Right lobe of liver (tissue), 4 donors: ENCODE measurements at regions not wholly inside any gene's neighbourhood (a gene's known extent, or its start where the extent isn't known, plus 50 kb on each side); places are given as distances from the start of the nearest gene placed in this dataset.

ENCODE experiments used
- CTCF ChIP-seq, 4 donors: fragments of 200-600 bp in 3 of 4; fragments of 450-650 bp in 1 of 4; IDR thresholded peaks; one replicate each; pipeline versions ENCODE4 v1.5.1 to v1.8.0; 2016 to 2022; ENCODE audit warnings: antibody characterized with exemption in 4 of 4, mild to moderate bottlenecking in 2 of 4
- POLR2A ChIP-seq: fragments of 450-650 bp; IDR thresholded peaks from one replicate; pipeline ENCODE4 v1.6.1; 2017; ENCODE audit warnings: antibody characterized with exemption, mild to moderate bottlenecking
- donor health status: DM: no; HTN: no; CAD: no.
- donor health status: DM: no; HTN: no; CAD: no.
- donor health status: DM: no; HTN: yes; CAD: no.

- TF ChIP-seq CTCF (IDR thresholded peaks at IDR 0.05): no peak
- TF ChIP-seq POLR2A: no peak
Observed at GRCh38 chr3:109819734-109820133, 482.4 kb upstream of the DPPA4 start.
